Suprapubic skin (tissue), 4 donors: ENCODE measurements at regions not wholly inside any gene's neighbourhood (a gene's known extent, or its start where the extent isn't known, plus 50 kb on each side); places are given as distances from the start of the nearest gene placed in this dataset.

Experiments used
- EP300 ChIP-seq: sonication (generic); formaldehyde crosslinking; IDR thresholded peaks from one replicate; pipeline ENCODE4 v1.6.1; 2017; ENCODE audit warnings: antibody characterized with exemption
- POLR2A ChIP-seq, 2 donors: fragments of 450-650 bp; IDR thresholded peaks; one replicate each; pipeline ENCODE4 v1.6.1; 2017; ENCODE audit warnings: antibody characterized with exemption in 2 of 2, mild to moderate bottlenecking in 2 of 2, moderate library complexity in 2 of 2
- POLR2AphosphoS5 ChIP-seq, 3 donors: sonication (generic); formaldehyde crosslinking; IDR thresholded peaks; one replicate each; pipeline ENCODE4 v1.6.1; 2017; ENCODE audit warnings: antibody characterized with exemption in 3 of 3
- TF ChIP-seq, protein P1 (sequence below), 2 donors: fragments of 200-600 bp in 1 of 2; fragments of 450-650 bp in 1 of 2; sonication (generic) in 1 of 2; IDR thresholded peaks; one replicate each; pipeline ENCODE4 v1.5.1; 2016 to 2019; ENCODE audit warnings: antibody characterized with exemption in 2 of 2, mild to moderate bottlenecking in 1 of 2, moderate library complexity in 1 of 2

GRCh38 chr5:25128606-25129005, 483.8 kb upstream of the CDH10 start:
- TF ChIP-seq, protein P1, sequence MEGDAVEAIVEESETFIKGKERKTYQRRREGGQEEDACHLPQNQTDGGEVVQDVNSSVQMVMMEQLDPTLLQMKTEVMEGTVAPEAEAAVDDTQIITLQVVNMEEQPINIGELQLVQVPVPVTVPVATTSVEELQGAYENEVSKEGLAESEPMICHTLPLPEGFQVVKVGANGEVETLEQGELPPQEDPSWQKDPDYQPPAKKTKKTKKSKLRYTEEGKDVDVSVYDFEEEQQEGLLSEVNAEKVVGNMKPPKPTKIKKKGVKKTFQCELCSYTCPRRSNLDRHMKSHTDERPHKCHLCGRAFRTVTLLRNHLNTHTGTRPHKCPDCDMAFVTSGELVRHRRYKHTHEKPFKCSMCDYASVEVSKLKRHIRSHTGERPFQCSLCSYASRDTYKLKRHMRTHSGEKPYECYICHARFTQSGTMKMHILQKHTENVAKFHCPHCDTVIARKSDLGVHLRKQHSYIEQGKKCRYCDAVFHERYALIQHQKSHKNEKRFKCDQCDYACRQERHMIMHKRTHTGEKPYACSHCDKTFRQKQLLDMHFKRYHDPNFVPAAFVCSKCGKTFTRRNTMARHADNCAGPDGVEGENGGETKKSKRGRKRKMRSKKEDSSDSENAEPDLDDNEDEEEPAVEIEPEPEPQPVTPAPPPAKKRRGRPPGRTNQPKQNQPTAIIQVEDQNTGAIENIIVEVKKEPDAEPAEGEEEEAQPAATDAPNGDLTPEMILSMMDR (IDR thresholded peaks at IDR 0.05): no peak
- TF ChIP-seq POLR2AphosphoS5 (IDR thresholded peaks at IDR 0.05) (no peak), POLR2A (IDR thresholded peaks at IDR 0.05) (no peak), EP300 (no peak)
